ENCODE measurements at regions not wholly inside any gene's neighbourhood (a gene's known extent, or its start where the extent isn't known, plus 50 kb on each side); places are given as distances from the start of the nearest gene placed in this dataset.

GRCh38 chr2:138170485-138170884 lies 206.2 kb downstream of the HNMT start:
- Histone ChIP-seq H3K9ac (ENCODE audit: extremely low read depth, insufficient read length, low read length) (no peak overlapping the region), H3K4me2 (ENCODE audit: insufficient read depth, insufficient read length, low read length) (no peak overlapping the region), H3K56ac (ENCODE audit: insufficient read length, low read depth, low read length) (no peak overlapping the region), H2BK20ac (ENCODE audit: low read depth, low read length, poor library complexity, severe bottlenecking) (no peak overlapping the region), H2AK5ac (ENCODE audit: insufficient read length, low read length) (no peak overlapping the region), H3K79me2 (ENCODE audit: insufficient read depth, low read length) (no peaks in the 10 kb centered on the region), H4K20me1 (ENCODE audit: control insufficient read depth, insufficient read depth, insufficient read length) (no peaks in the 10 kb centered on the region), H2BK15ac (ENCODE audit: low read depth, low read length) (no peak overlapping the region), H2BK12ac (ENCODE audit: insufficient read length, low read depth, low read length) (no peak overlapping the region), H2BK120ac (ENCODE audit: low read depth, low read length, poor library complexity, severe bottlenecking) (no peak overlapping the region), H2AFZ (ENCODE audit: low read length) (no peak overlapping the region), H3K27me3 (ENCODE audit: insufficient read depth, low read length) (no peaks in the 10 kb centered on the region), H3K23me2 (ENCODE audit: insufficient read length, low read depth, low read length, poor library complexity, severe bottlenecking) (no peaks in the 10 kb centered on the region), H3K27ac (ENCODE audit: insufficient read length, low read depth, low read length) (no peak overlapping the region), H3K14ac (ENCODE audit: insufficient read depth, low read length) (no peak overlapping the region), H4K91ac (ENCODE audit: insufficient read length, low read depth, low read length) (no peak overlapping the region), H3T11ph (ENCODE audit: low read length) (no peak overlapping the region), H2BK5ac (ENCODE audit: insufficient read length, low read length) (no peak overlapping the region), H3K79me1 (ENCODE audit: insufficient read depth, low read depth, low read length, poor library complexity, severe bottlenecking) (no peaks in the 10 kb centered on the region), H4K8ac (replicated peaks; ENCODE audit: insufficient read length, low read depth, low read length) (no peak overlapping the region), H3K18ac (ENCODE audit: insufficient read length, low read depth, low read length) (no peak overlapping the region), H3K9me3 (ENCODE audit: control insufficient read depth, low read depth, low read length) (no peaks in the 10 kb centered on the region), H3K4me1 (ENCODE audit: insufficient read depth, low read length) (no peaks in the 10 kb centered on the region), H3K4ac (ENCODE audit: low read depth, low read length) (no peak overlapping the region), H3K23ac (ENCODE audit: insufficient read length, low read depth, low read length) (no peak overlapping the region), H4K5ac (ENCODE audit: insufficient read length, low read depth, low read length) (no peak overlapping the region)
- Mint-ChIP-seq H3K4me3 (no peak overlapping the region), H3K27me3 (ENCODE audit: low read depth) (no peaks in the 10 kb centered on the region), H3K4me1 (no peaks in the 10 kb centered on the region), H3K36me3 (ENCODE audit: insufficient read depth in 1 of 3, low read depth in 3 of 3) (peaks cover 0 to 13% (median 1%) of the 10 kb centered on the region in 3 experiments; a peak in 4 of 7 replicates), H3K27ac (no peak overlapping the region), H3K9me3 (peaks cover 12 to 17% of the 10 kb centered on the region in 2 experiments)
- DNase-seq = no peak
- TF ChIP-seq CTCF (conservative IDR thresholded peaks at IDR 0.05) = no peak
- WGBS (ENCODE audit: extremely low coverage, insufficient read length, low lambda C conversion rate) = no CpG with 5 or more reads among the region's 5 CpGs

All from H9 (cell line).